K562 (cell line): ENCODE measurements at regions not wholly inside any gene's neighbourhood (a gene's known extent, or its start where the extent isn't known, plus 50 kb on each side); places are given as distances from the start of the nearest gene placed in this dataset.

Source experiments
- CREB1 ChIP-seq, 2 experiments: sonication (generic) in 1 of 2; formaldehyde crosslinking in 1 of 2; IDR thresholded peaks; 2 replicates each; pipeline versions ENCODE4 v1.6.1 to v1.8.0; 2012 to 2022; ENCODE audit warnings: inconsistent platforms in 1 of 2, mild to moderate bottlenecking in 1 of 2, missing genetic modification reagents in 1 of 2, moderate library complexity in 1 of 2
- GATA2 ChIP-seq: sonication (generic); formaldehyde crosslinking; IDR thresholded peaks from 2 replicates; pipeline ENCODE4 v1.4.0; 2020; ENCODE audit warnings: mild to moderate bottlenecking, missing genetic modification reagents
- HDAC8 ChIP-seq: fragments of 450-650 bp; IDR thresholded peaks from 2 replicates; pipeline ENCODE4 v1.6.1; 2016; ENCODE audit warnings: mild to moderate bottlenecking, missing genetic modification characterization, moderate library complexity, missing compliant biosample characterization
- HNRNPH1 ChIP-seq: fragments of 200-400 bp; formaldehyde crosslinking; optimal IDR thresholded peaks from 2 replicates; pipeline ENCODE3; 2017; ENCODE audit warnings: low read depth, mild to moderate bottlenecking, low read length, moderate library complexity
- NCOA4 ChIP-seq: fragments of 450-650 bp; IDR thresholded peaks from 2 replicates; pipeline ENCODE4 v1.6.1; 2018; ENCODE audit warnings: mild to moderate bottlenecking; ENCODE audit not compliant: partially characterized antibody
- XRCC5 ChIP-seq: fragments of 200-400 bp; formaldehyde crosslinking; IDR thresholded peaks from 2 replicates; pipeline ENCODE4 v1.6.1; 2017; ENCODE audit warnings: low read depth, mild to moderate bottlenecking, low read length
- ZNF79 ChIP-seq: fragments of 250-450 bp; sonication (Bioruptor Pico); IDR thresholded peaks from 2 replicates; pipeline ENCODE4 v1.4.0; 2020; ENCODE audit warnings: low read depth, mild to moderate bottlenecking, moderate library complexity

DNA sequence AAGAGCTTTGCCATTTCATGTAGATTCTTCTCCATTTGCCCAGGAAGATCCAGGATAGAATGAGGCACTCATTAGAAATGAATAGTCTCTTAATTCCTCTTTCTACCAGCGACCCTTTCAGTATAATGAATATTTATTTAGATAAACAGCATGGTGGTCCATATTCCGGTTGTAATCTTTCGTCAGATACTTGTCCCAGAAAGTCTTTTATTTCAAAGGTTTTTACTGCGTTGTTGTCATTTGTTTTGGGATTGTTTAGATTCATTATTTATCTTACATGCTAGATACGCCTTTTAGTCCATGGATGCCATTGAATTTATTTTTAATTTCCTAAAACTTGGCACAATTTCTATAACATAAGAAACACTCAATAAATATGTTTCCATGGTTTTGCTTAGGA is 139.7 kb upstream of the FLRT2 start:
- no peak for TF ChIP-seq XRCC5
- TF ChIP-seq CREB1 (IDR thresholded peaks at IDR 0.05), result no peak
- no peak for TF ChIP-seq CREB1 (CRISPR knock-in tag; IDR thresholded peaks at IDR 0.05)
- TF ChIP-seq GATA2 (CRISPR knock-in tag), result no peak
- no peak for TF ChIP-seq HDAC8
- TF ChIP-seq NCOA4, result no peak
- no peak for TF ChIP-seq HNRNPH1
- no peak for TF ChIP-seq ZNF79 (CRISPR knock-in tag)
